SK-N-SH treated with all-trans-retinoic acid at 6 μM for 48 hours (cell line): ENCODE measurements at regions not wholly inside any gene's neighbourhood (a gene's known extent, or its start where the extent isn't known, plus 50 kb on each side); places are given as distances from the start of the nearest gene placed in this dataset.

Experiments
- ATAC-seq: fragments of 200-7000 bp; cut with Tn5 transposase; 3 replicates; pipeline ENCODE4 v1.9.1; 2020; ENCODE audit warnings: mild to moderate bottlenecking, moderate library complexity
- ARNTL ChIP-seq: fragments of 450-650 bp; formaldehyde crosslinking; IDR thresholded peaks from 2 replicates; pipeline ENCODE4 v1.5.0; 2020; ENCODE audit warnings: low read depth, mild to moderate bottlenecking, moderate library complexity, borderline replicate concordance
- BACH2 ChIP-seq: fragments of 250-450 bp; sonication (Bioruptor Pico); IDR thresholded peaks from 2 replicates; pipeline ENCODE4 v1.9.0; 2021; ENCODE audit warnings: mild to moderate bottlenecking, borderline replicate concordance
- CSDC2 ChIP-seq: fragments of 250-450 bp; sonication (Bioruptor Pico); IDR thresholded peaks from 2 replicates; pipeline ENCODE4 v1.5.0; 2020; ENCODE audit warnings: mild to moderate bottlenecking, moderate library complexity
- ESRRG ChIP-seq: fragments of 250-450 bp; sonication (Bioruptor Pico); IDR thresholded peaks from 2 replicates; pipeline ENCODE4 v1.6.1; 2021; ENCODE audit warnings: mild to moderate bottlenecking
- GLIS3 ChIP-seq: fragments of 250-450 bp; sonication (Bioruptor Pico); IDR thresholded peaks from 2 replicates; pipeline ENCODE4 v1.5.0; 2020; ENCODE audit warnings: mild to moderate bottlenecking, moderate library complexity
- ISL1 ChIP-seq: fragments of 250-450 bp; sonication (Bioruptor Pico); IDR thresholded peaks from 2 replicates; pipeline ENCODE4 v2.1.2; 2022; ENCODE audit warnings: mild to moderate bottlenecking, moderate library complexity
- OSR1 ChIP-seq: fragments of 250-450 bp; sonication (Bioruptor Pico); IDR thresholded peaks from 2 replicates; pipeline ENCODE4 v1.8.0; 2022; ENCODE audit warnings: moderate library complexity, mild to moderate bottlenecking, inconsistent platforms
- PPARA ChIP-seq: fragments of 250-450 bp; sonication (Bioruptor Pico); IDR thresholded peaks from 2 replicates; pipeline ENCODE4 v1.5.0; 2020; ENCODE audit warnings: mild to moderate bottlenecking, borderline replicate concordance
- RARB ChIP-seq: fragments of 250-450 bp; sonication (Bioruptor Pico); IDR thresholded peaks from 2 replicates; pipeline ENCODE4 v1.8.0; 2021; ENCODE audit warnings: mild to moderate bottlenecking, moderate library complexity
- SNAI2 ChIP-seq: fragments of 250-450 bp; sonication (Bioruptor Pico); IDR thresholded peaks from 2 replicates; pipeline ENCODE4 v1.5.0; 2020; ENCODE audit warnings: mild to moderate bottlenecking, moderate library complexity
- TOX ChIP-seq: fragments of 250-450 bp; sonication (Bioruptor Pico); IDR thresholded peaks from 2 replicates; pipeline ENCODE4 v1.8.0; 2021; ENCODE audit warnings: mild to moderate bottlenecking, moderate library complexity, borderline replicate concordance
- ZC3H10 ChIP-seq: fragments of 250-450 bp; sonication (Bioruptor Pico); IDR thresholded peaks from 2 replicates; pipeline ENCODE4 v1.5.1; 2021; ENCODE audit warnings: mild to moderate bottlenecking, moderate library complexity
- ZFP3 ChIP-seq: fragments of 250-450 bp; sonication (Bioruptor Pico); IDR thresholded peaks from 2 replicates; pipeline ENCODE4 v1.5.0; 2020; ENCODE audit warnings: mild to moderate bottlenecking, moderate library complexity
- ZFP30 ChIP-seq: fragments of 450-650 bp; formaldehyde crosslinking; IDR thresholded peaks from 2 replicates; pipeline ENCODE4 v1.5.0; 2022; ENCODE audit warnings: mild to moderate bottlenecking, moderate library complexity
- ZNF565 ChIP-seq: fragments of 450-650 bp; formaldehyde crosslinking; conservative IDR thresholded peaks from 2 replicates; pipeline ENCODE4 v1.5.0; 2020; ENCODE audit warnings: low read depth, mild to moderate bottlenecking, moderate library complexity
- ZNF70 ChIP-seq: fragments of 450-650 bp; formaldehyde crosslinking; IDR thresholded peaks from 2 replicates; pipeline ENCODE4 v1.5.0; 2020; ENCODE audit warnings: mild to moderate bottlenecking, moderate library complexity
- ZNF8 ChIP-seq: fragments of 450-650 bp; formaldehyde crosslinking; IDR thresholded peaks from 2 replicates; pipeline ENCODE4 v1.5.0; 2020; ENCODE audit warnings: mild to moderate bottlenecking, moderate library complexity
- TF ChIP-seq, protein P1 (sequence below): fragments of 250-450 bp; sonication (Bioruptor Pico); IDR thresholded peaks from 2 replicates; pipeline ENCODE4 v1.5.1; 2020; ENCODE audit warnings: low read depth, mild to moderate bottlenecking, moderate library complexity
- TF ChIP-seq, protein P2 (sequence below): fragments of 250-450 bp; sonication (Bioruptor Pico); IDR thresholded peaks from 2 replicates; pipeline ENCODE4 v1.5.0; 2020; ENCODE audit warnings: mild to moderate bottlenecking, moderate library complexity
- TF ChIP-seq, protein P3 (sequence below): fragments of 250-450 bp; sonication (Bioruptor Pico); IDR thresholded peaks from 2 replicates; pipeline ENCODE4 v1.8.0; 2020; ENCODE audit warnings: mild to moderate bottlenecking, moderate library complexity, borderline replicate concordance
- TF ChIP-seq, protein P4 (sequence below): fragments of 250-450 bp; sonication (Bioruptor Pico); IDR thresholded peaks from 2 replicates; pipeline ENCODE4 v1.8.0; 2021; ENCODE audit warnings: low read depth, mild to moderate bottlenecking, moderate library complexity, borderline replicate concordance

DNA sequence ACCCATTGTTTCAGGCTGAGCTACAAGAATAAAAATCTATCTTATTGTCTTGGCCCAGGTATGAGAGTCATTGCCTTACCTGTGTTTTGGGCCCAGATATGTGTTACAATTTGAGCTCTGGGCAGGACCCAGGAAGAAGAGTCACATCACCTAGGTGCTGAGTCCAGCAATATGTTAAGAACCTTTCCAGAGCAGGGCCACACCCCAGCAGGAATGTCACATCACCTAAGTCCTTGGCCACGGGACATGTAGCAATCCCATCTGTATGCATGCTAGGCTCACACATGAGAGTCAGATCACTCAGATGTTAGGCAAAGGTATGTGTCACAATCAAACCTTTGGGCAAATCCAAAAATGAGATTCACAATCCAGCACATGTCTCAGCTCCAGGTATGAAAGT lies 2103.5 kb downstream of the TP53TG3F start:
- ATAC-seq: no peak
- TF ChIP-seq ESRRG (no peak), ARNTL (CRISPR knock-in tag) (no peak), ZC3H10 (CRISPR knock-in tag) (no peak), CSDC2 (CRISPR knock-in tag) (no peak), RARB (CRISPR knock-in tag) (no peak), ZNF70 (CRISPR knock-in tag) (no peak), BACH2 (CRISPR knock-in tag) (no peak), TOX (CRISPR knock-in tag) (no peak)
- TF ChIP-seq, protein P1, sequence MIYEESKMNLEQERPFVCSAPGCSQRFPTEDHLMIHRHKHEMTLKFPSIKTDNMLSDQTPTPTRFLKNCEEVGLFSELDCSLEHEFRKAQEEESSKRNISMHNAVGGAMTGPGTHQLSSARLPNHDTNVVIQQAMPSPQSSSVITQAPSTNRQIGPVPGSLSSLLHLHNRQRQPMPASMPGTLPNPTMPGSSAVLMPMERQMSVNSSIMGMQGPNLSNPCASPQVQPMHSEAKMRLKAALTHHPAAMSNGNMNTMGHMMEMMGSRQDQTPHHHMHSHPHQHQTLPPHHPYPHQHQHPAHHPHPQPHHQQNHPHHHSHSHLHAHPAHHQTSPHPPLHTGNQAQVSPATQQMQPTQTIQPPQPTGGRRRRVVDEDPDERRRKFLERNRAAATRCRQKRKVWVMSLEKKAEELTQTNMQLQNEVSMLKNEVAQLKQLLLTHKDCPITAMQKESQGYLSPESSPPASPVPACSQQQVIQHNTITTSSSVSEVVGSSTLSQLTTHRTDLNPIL (CRISPR knock-in tag): no peak
- TF ChIP-seq, all 23 proteins: peak for 0

DNA sequence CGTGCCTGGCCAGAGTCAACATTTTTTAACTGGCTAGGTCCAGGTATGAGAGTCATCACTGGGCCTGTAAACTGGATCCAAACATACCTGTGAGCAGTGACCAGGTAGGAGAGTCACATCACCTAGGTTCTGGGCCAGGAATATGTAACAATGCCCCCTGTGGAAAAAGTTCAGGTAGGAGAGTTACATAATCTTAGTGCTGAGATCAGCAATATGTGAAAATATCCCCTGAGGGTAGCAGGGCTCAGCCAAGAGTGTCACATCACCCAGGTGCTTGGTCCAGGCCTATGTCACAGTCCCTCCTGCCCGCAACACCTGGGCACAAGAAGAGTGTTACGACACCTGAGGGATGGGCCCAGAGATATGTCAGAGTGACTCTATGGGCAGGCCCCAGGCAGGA lies 2104.7 kb downstream of the TP53TG3F start:
- no peak for ATAC-seq
- TF ChIP-seq CSDC2 (CRISPR knock-in tag) (no peak), BACH2 (CRISPR knock-in tag) (no peak), ARNTL (CRISPR knock-in tag) (no peak), TOX (CRISPR knock-in tag) (no peak), ZFP30 (CRISPR knock-in tag) (no peak), ZFP3 (CRISPR knock-in tag) (no peak), GLIS3 (CRISPR knock-in tag) (no peak)
- TF ChIP-seq, protein P1 (CRISPR knock-in tag): no peak
- TF ChIP-seq, all 23 proteins: peak for 0

DNA sequence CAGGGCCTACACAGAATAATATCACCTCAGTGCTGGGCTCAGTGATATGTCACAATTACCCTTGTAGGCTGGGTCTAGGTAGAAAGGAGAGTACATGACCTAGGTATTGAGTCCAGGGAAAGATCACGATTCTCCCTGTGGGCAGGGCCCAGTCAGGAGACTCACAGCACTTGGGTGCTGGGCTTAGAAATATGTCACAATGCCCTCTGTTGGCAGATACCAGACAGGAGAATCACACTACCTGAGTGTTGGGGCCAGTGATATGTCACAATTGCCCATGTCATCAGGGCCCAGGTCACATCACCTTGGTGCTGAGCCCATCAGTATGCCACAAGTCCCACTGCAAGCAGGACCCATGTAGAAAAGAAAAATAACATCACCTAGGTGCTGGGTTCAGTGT lies 2105.5 kb downstream of the TP53TG3F start:
- TF ChIP-seq PPARA (CRISPR knock-in tag) (no peak), ISL1 (CRISPR knock-in tag) (no peak), CSDC2 (CRISPR knock-in tag) (no peak), ESRRG (no peak), BACH2 (CRISPR knock-in tag) (no peak), ZNF8 (CRISPR knock-in tag) (no peak), ZNF70 (CRISPR knock-in tag) (no peak), ZNF565 (CRISPR knock-in tag) (no peak), SNAI2 (CRISPR knock-in tag) (no peak), ARNTL (CRISPR knock-in tag) (no peak)
- TF ChIP-seq, protein P2, sequence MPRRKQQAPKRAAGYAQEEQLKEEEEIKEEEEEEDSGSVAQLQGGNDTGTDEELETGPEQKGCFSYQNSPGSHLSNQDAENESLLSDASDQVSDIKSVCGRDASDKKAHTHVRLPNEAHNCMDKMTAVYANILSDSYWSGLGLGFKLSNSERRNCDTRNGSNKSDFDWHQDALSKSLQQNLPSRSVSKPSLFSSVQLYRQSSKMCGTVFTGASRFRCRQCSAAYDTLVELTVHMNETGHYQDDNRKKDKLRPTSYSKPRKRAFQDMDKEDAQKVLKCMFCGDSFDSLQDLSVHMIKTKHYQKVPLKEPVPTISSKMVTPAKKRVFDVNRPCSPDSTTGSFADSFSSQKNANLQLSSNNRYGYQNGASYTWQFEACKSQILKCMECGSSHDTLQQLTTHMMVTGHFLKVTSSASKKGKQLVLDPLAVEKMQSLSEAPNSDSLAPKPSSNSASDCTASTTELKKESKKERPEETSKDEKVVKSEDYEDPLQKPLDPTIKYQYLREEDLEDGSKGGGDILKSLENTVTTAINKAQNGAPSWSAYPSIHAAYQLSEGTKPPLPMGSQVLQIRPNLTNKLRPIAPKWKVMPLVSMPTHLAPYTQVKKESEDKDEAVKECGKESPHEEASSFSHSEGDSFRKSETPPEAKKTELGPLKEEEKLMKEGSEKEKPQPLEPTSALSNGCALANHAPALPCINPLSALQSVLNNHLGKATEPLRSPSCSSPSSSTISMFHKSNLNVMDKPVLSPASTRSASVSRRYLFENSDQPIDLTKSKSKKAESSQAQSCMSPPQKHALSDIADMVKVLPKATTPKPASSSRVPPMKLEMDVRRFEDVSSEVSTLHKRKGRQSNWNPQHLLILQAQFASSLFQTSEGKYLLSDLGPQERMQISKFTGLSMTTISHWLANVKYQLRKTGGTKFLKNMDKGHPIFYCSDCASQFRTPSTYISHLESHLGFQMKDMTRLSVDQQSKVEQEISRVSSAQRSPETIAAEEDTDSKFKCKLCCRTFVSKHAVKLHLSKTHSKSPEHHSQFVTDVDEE (CRISPR knock-in tag): no peak
- TF ChIP-seq, protein P3, sequence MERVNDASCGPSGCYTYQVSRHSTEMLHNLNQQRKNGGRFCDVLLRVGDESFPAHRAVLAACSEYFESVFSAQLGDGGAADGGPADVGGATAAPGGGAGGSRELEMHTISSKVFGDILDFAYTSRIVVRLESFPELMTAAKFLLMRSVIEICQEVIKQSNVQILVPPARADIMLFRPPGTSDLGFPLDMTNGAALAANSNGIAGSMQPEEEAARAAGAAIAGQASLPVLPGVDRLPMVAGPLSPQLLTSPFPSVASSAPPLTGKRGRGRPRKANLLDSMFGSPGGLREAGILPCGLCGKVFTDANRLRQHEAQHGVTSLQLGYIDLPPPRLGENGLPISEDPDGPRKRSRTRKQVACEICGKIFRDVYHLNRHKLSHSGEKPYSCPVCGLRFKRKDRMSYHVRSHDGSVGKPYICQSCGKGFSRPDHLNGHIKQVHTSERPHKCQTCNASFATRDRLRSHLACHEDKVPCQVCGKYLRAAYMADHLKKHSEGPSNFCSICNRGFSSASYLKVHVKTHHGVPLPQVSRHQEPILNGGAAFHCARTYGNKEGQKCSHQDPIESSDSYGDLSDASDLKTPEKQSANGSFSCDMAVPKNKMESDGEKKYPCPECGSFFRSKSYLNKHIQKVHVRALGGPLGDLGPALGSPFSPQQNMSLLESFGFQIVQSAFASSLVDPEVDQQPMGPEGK: no peak
- ATAC-seq: no peak

DNA sequence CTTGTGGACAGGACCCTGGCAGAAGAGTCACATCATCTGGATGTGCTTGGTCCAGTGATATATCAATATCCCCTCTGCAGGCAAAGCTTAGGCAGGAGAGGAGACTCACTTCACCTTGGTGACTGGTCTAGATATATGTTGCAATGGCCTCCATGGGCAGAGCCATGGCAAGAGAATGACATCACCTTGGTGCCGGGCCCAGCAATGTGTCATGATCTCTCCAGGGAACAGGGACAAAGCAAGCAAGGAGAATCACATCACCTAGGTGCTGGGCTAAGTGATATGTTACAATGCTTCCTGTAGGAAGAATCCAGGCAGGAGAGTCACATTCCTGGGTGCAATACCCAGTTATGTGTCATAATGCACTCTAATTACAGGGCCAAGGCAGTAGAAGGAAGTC lies 2106.2 kb downstream of the TP53TG3F start:
- ATAC-seq: no peak
- no peak for TF ChIP-seq ZFP3 (CRISPR knock-in tag)
- TF ChIP-seq ISL1 (CRISPR knock-in tag): no peak
- TF ChIP-seq BACH2 (CRISPR knock-in tag): no peak
- TF ChIP-seq, protein P4, sequence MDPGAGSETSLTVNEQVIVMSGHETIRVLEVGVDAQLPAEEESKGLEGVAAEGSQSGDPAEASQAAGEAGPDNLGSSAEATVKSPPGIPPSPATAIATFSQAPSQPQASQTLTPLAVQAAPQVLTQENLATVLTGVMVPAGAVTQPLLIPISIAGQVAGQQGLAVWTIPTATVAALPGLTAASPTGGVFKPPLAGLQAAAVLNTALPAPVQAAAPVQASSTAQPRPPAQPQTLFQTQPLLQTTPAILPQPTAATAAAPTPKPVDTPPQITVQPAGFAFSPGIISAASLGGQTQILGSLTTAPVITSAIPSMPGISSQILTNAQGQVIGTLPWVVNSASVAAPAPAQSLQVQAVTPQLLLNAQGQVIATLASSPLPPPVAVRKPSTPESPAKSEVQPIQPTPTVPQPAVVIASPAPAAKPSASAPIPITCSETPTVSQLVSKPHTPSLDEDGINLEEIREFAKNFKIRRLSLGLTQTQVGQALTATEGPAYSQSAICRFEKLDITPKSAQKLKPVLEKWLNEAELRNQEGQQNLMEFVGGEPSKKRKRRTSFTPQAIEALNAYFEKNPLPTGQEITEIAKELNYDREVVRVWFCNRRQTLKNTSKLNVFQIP (CRISPR knock-in tag): no peak
- TF ChIP-seq, protein P1 (CRISPR knock-in tag): no peak
- TF ChIP-seq OSR1 (CRISPR knock-in tag): no peak
- no peak for TF ChIP-seq SNAI2 (CRISPR knock-in tag)
- no peak for TF ChIP-seq ZFP30 (CRISPR knock-in tag)
- TF ChIP-seq, protein P3: no peak
- no peak for TF ChIP-seq ZNF70 (CRISPR knock-in tag)
- TF ChIP-seq PPARA (CRISPR knock-in tag): no peak
- TF ChIP-seq ARNTL (CRISPR knock-in tag): no peak
